OCI-LY7 (cell line): ENCODE measurements at regions not wholly inside any gene's neighbourhood (a gene's known extent, or its start where the extent isn't known, plus 50 kb on each side); places are given as distances from the start of the nearest gene placed in this dataset.

Experiments used
- EZH2phosphoT487 ChIP-seq: fragments of 200-600 bp; sonication (generic); IDR thresholded peaks from 2 replicates; pipeline ENCODE4 v1.6.1; 2018; ENCODE audit warnings: low read depth, borderline replicate concordance, mild to moderate bottlenecking, mixed run types, antibody characterized with exemption, low read length, moderate library complexity, mixed read lengths
- TF ChIP-seq, protein P1 (sequence below): fragments of 200-600 bp; sonication (generic); conservative IDR thresholded peaks from 2 replicates; pipeline ENCODE4 v1.5.1; 2014; ENCODE audit warnings: mild to moderate bottlenecking, antibody characterized with exemption, low read length, moderate library complexity, mixed read lengths

DNA sequence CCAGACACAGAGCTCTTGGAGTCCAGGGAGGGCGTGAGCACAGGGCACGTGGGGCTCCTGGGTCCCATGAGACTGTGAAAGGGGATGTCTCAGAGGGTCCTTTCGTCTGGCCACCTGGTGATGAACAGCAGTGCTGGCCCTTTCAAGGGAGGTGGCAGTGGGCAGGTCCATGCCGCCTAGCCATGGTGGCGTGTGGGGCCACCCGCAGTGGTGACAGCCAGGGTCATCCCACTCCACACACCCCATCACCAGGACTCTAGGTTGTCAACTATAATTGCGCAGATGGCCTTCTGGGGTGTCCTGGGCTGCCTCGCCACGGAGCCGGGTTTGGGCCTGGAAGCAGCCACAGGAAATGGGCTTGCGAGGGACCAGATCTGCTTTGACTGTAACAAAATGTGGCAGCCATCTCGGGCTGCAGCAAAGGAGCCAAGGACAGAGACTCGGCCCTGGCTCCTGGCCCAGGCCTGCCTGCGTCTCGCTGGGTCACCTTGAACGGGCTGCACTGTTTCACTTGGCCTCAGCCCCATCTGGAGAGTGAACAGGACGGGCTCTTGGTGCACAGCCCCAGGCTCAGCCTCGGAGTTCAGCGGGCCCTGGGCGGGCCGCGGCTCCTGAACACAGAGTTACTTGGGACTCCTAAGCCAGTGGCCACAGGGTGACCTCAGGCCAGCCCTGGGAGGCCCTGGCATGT, 1350.5 kb downstream of the BRD1 start:
- TF ChIP-seq, protein P1, sequence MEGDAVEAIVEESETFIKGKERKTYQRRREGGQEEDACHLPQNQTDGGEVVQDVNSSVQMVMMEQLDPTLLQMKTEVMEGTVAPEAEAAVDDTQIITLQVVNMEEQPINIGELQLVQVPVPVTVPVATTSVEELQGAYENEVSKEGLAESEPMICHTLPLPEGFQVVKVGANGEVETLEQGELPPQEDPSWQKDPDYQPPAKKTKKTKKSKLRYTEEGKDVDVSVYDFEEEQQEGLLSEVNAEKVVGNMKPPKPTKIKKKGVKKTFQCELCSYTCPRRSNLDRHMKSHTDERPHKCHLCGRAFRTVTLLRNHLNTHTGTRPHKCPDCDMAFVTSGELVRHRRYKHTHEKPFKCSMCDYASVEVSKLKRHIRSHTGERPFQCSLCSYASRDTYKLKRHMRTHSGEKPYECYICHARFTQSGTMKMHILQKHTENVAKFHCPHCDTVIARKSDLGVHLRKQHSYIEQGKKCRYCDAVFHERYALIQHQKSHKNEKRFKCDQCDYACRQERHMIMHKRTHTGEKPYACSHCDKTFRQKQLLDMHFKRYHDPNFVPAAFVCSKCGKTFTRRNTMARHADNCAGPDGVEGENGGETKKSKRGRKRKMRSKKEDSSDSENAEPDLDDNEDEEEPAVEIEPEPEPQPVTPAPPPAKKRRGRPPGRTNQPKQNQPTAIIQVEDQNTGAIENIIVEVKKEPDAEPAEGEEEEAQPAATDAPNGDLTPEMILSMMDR = no peak
- TF ChIP-seq EZH2phosphoT487 = no peak
